ENCODE measurements at regions not wholly inside any gene's neighbourhood (a gene's known extent, or its start where the extent isn't known, plus 50 kb on each side); places are given as distances from the start of the nearest gene placed in this dataset.
A peak's percentile ranks its signal among the peaks of the same experiment; 100 is the strongest.

GRCh38 chr1:175884369-175884768 is 141.0 kb upstream of the TNR start:
- Histone ChIP-seq H3K9me3 (ENCODE audit: control insufficient read depth, insufficient read depth, low read depth, low read length) (no peaks in the 10 kb centered on the region), H3K4me3 (ENCODE audit: low read depth, low read length) (no peak overlapping the region), H3K27ac (ENCODE audit: extremely low read depth, low read depth, low read length) (no peak overlapping the region), H3K36me3 (ENCODE audit: control insufficient read depth in 2 of 2, insufficient read depth in 1 of 2, low read length in 2 of 2) (no peaks in the 10 kb centered on the region), H3K4me1 (ENCODE audit: control insufficient read depth, insufficient read depth, low read length) (no peaks in the 10 kb centered on the region)
- TF ChIP-seq ZNF639 (tag by site-specific recombination; IDR thresholded peaks at IDR 0.05) (no peak), ZNF24 (tag by site-specific recombination; IDR thresholded peaks at IDR 0.05) (no peak), ZBTB17 (tag by site-specific recombination; IDR thresholded peaks at IDR 0.05) (no peak), ZFP3 (tag by site-specific recombination; IDR thresholded peaks at IDR 0.05; ENCODE audit: low read depth) (no peak), ZNF585B (tag by site-specific recombination; IDR thresholded peaks at IDR 0.05) (no peak), ZNF18 (tag by site-specific recombination; IDR thresholded peaks at IDR 0.05) (no peak), ZNF501 (tag by site-specific recombination; IDR thresholded peaks at IDR 0.05) (no peak), ZBTB48 (tag by site-specific recombination; IDR thresholded peaks at IDR 0.05) (no peak), ZNF10 (tag by site-specific recombination; IDR thresholded peaks at IDR 0.05) (no peak), ZSCAN5A (tag by site-specific recombination; IDR thresholded peaks at IDR 0.05) (no peak), ZNF148 (tag by site-specific recombination; IDR thresholded peaks at IDR 0.05; ENCODE audit: borderline replicate concordance) (no peak)
- ChIA-PET POLR2A (no interaction called here), CTCF (interaction anchor here (0.5 to 0.7 kb wide), 2 partner anchors 141 to 524 kb away, joined by 3 read pairs; no protein-coding TSS in a partner anchor)

- no peak overlapping the region for H3K4me3 ChIP-seq (ENCODE audit: low read depth, low read length)
- H3K36me3 ChIP-seq (ENCODE audit: control insufficient read depth in 2 of 2, insufficient read depth in 1 of 2, low read length in 2 of 2): no peaks in the 10 kb centered on the region
- TF ChIP-seq PRDM6 (tag by site-specific recombination; IDR thresholded peaks at IDR 0.05) (no peak), HOXC10 (CRISPR knock-in tag; IDR thresholded peaks at IDR 0.05) (no peak), ZNF521 (tag by site-specific recombination; IDR thresholded peaks at IDR 0.05) (no peak), ZNF221 (tag by site-specific recombination; IDR thresholded peaks at IDR 0.05; ENCODE audit: borderline replicate concordance) (no peak), ZNF707 (tag by site-specific recombination; IDR thresholded peaks at IDR 0.05) (no peak), ZNF623 (tag by site-specific recombination; IDR thresholded peaks at IDR 0.05) (peak; percentile 93)
- ChIA-PET POLR2A (no interaction called here), CTCF (no interaction called here)
- H3K9me3 ChIP-seq (ENCODE audit: control insufficient read depth, insufficient read depth, low read depth, low read length): no peaks in the 10 kb centered on the region
- H3K27ac ChIP-seq (ENCODE audit: extremely low read depth, low read depth, low read length): no peak overlapping the region
- H3K4me1 ChIP-seq (ENCODE audit: control insufficient read depth, insufficient read depth, low read length): no peaks in the 10 kb centered on the region
These were observed 138.8 kb upstream of the TNR start for GRCh38 chr1:175882192-175882591.
